ENCODE measurements at regions not wholly inside any gene's neighbourhood (a gene's known extent, or its start where the extent isn't known, plus 50 kb on each side); places are given as distances from the start of the nearest gene placed in this dataset.

DNA sequence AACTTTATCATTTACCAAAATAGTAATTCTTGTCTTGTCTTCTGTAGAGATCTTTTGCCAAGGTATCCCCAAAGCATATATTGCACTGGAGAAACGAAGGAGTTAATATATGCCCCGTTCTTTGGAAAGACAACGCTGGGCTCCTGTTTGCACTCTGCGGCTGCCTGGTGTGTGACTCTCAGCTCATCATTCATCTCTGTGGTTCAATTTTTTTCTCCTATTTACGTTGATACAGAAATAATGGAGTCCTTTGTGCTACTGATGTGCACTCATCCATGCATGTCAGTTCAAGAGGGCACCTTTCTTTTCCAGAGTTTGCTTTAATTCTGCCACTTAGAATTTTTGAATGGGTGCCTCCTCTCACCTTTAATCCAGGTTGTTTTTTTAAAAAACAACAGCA, 655.5 kb downstream of the DCDC2C start:
- TF ChIP-seq POLR2A (IDR thresholded peaks at IDR 0.05; ENCODE audit: low read length) (no peak), GATA1 (IDR thresholded peaks at IDR 0.05; ENCODE audit: low read depth, low read length) (no peak)
